Stimulated activated naive B cell treated with anti-CD40 and anti-IgM and Interleukin-4, amounts not matched to agents 10 μg/mL and 1 μg/mL and 100 μg/mL, for 72 hours (primary cell): ENCODE measurements at regions not wholly inside any gene's neighbourhood (a gene's known extent, or its start where the extent isn't known, plus 50 kb on each side); places are given as distances from the start of the nearest gene placed in this dataset.

Source experiments
- ATAC-seq, 2 donors: fragments of 150-1000 bp; cut with Tn5 transposase; replicated peaks; 2 replicates each; pipeline ENCODE4 v1.10.0; 2021; ENCODE audit warnings: moderate library complexity in 1 of 2
- DNase-seq: peaks from one replicate; pipeline ENCODE4 v3.0.0; 2021
- H3K27ac Mint-ChIP-seq: one replicate; pipeline ENCODE4 v1.8.0; 2022; ENCODE audit warnings: mild to moderate bottlenecking, mixed read lengths
- H3K27me3 Mint-ChIP-seq, 2 donors: one replicate each; pipeline ENCODE4 v1.8.0; 2022; ENCODE audit warnings: mixed read lengths in 2 of 2
- H3K36me3 Mint-ChIP-seq, 2 donors: one replicate each; pipeline ENCODE4 v1.8.0; 2022; ENCODE audit warnings: mixed read lengths in 2 of 2, mild to moderate bottlenecking in 1 of 2
- H3K4me1 Mint-ChIP-seq, 2 donors: one replicate each; pipeline ENCODE4 v1.8.0; 2022; ENCODE audit warnings: mixed read lengths in 2 of 2, mild to moderate bottlenecking in 1 of 2
- H3K4me3 Mint-ChIP-seq, 2 donors: one replicate each; pipeline ENCODE4 v1.8.0; 2022; ENCODE audit warnings: mild to moderate bottlenecking in 2 of 2, mixed read lengths in 2 of 2, moderate library complexity in 1 of 2
- H3K9me3 Mint-ChIP-seq, 2 donors: one replicate each; pipeline ENCODE4 v1.8.0; 2022; ENCODE audit warnings: mixed read lengths in 2 of 2, mild to moderate bottlenecking in 1 of 2

- Mint-ChIP-seq H3K36me3 (no peaks in the 10 kb centered on the region), H3K27me3 (no peaks in the 10 kb centered on the region), H3K4me1 (no peaks in the 10 kb centered on the region), H3K4me3 (no peak overlapping the region), H3K27ac (no peak overlapping the region), H3K9me3 (no peaks in the 10 kb centered on the region)
- DNase-seq (no peak), ATAC-seq (no peak)
Observed at GRCh38 chr3:117793622-117794265, 1084.2 kb downstream of the TUSC7 start.

GRCh38 chr3:117798221-117798620 lies 1088.6 kb downstream of the TUSC7 start:
- no peaks in the 10 kb centered on the region for H3K9me3 Mint-ChIP-seq
- no peak overlapping the region for H3K4me3 Mint-ChIP-seq
- H3K36me3 Mint-ChIP-seq = no peaks in the 10 kb centered on the region
- no peak overlapping the region for H3K27ac Mint-ChIP-seq
- H3K27me3 Mint-ChIP-seq = no peaks in the 10 kb centered on the region
- H3K4me1 Mint-ChIP-seq = no peaks in the 10 kb centered on the region
- no peak for DNase-seq
- no peak for ATAC-seq

- no peak overlapping the region for H3K27ac Mint-ChIP-seq
- ATAC-seq (no peak), DNase-seq (no peak)
- no peaks in the 10 kb centered on the region for H3K36me3 Mint-ChIP-seq
- no peak overlapping the region for H3K4me3 Mint-ChIP-seq
- H3K4me1 Mint-ChIP-seq = no peaks in the 10 kb centered on the region
- no peaks in the 10 kb centered on the region for H3K9me3 Mint-ChIP-seq
- H3K27me3 Mint-ChIP-seq = no peaks in the 10 kb centered on the region
Observed at GRCh38 chr3:117798687-117799386, 1089.3 kb downstream of the TUSC7 start.

GRCh38 chr3:117799387-117799735 lies 1089.8 kb downstream of the TUSC7 start:
- Mint-ChIP-seq H3K27me3 (no peaks in the 10 kb centered on the region), H3K27ac (no peak overlapping the region), H3K4me1 (no peaks in the 10 kb centered on the region), H3K9me3 (no peaks in the 10 kb centered on the region), H3K4me3 (no peak overlapping the region), H3K36me3 (no peaks in the 10 kb centered on the region)
- no peak for DNase-seq
- no peak for ATAC-seq

GRCh38 chr3:117801912-117802239 lies 1092.3 kb downstream of the TUSC7 start:
- no peak overlapping the region for H3K4me3 Mint-ChIP-seq
- no peaks in the 10 kb centered on the region for H3K27me3 Mint-ChIP-seq
- no peak overlapping the region for H3K27ac Mint-ChIP-seq
- H3K9me3 Mint-ChIP-seq = no peaks in the 10 kb centered on the region
- DNase-seq (no peak), ATAC-seq (no peak)
- H3K36me3 Mint-ChIP-seq = no peaks in the 10 kb centered on the region
- H3K4me1 Mint-ChIP-seq = no peaks in the 10 kb centered on the region

GRCh38 chr3:117809186-117810081 lies 1099.9 kb downstream of the TUSC7 start:
- Mint-ChIP-seq H3K4me3 (no peak overlapping the region), H3K9me3 (no peaks in the 10 kb centered on the region), H3K36me3 (no peaks in the 10 kb centered on the region), H3K27ac (no peak overlapping the region), H3K4me1 (no peaks in the 10 kb centered on the region), H3K27me3 (no peaks in the 10 kb centered on the region)
- DNase-seq (no peak), ATAC-seq (no peak)

- no peaks in the 10 kb centered on the region for H3K4me1 Mint-ChIP-seq
- H3K27me3 Mint-ChIP-seq = no peaks in the 10 kb centered on the region
- no peak for ATAC-seq
- no peak overlapping the region for H3K27ac Mint-ChIP-seq
- no peaks in the 10 kb centered on the region for H3K36me3 Mint-ChIP-seq
- DNase-seq = no peak
- H3K4me3 Mint-ChIP-seq = no peak overlapping the region
- no peaks in the 10 kb centered on the region for H3K9me3 Mint-ChIP-seq
Observed at GRCh38 chr3:117811786-117812185, 1102.2 kb downstream of the TUSC7 start.

- Mint-ChIP-seq H3K9me3 (no peaks in the 10 kb centered on the region), H3K27me3 (no peaks in the 10 kb centered on the region), H3K4me3 (no peak overlapping the region), H3K36me3 (no peaks in the 10 kb centered on the region), H3K27ac (no peak overlapping the region), H3K4me1 (no peaks in the 10 kb centered on the region)
- DNase-seq (no peak), ATAC-seq (no peak)
Observed at GRCh38 chr3:117814975-117815374, 1105.4 kb downstream of the TUSC7 start.

GRCh38 chr3:117817103-117817502 lies 1107.5 kb downstream of the TUSC7 start:
- no peak for ATAC-seq
- Mint-ChIP-seq H3K9me3 (no peaks in the 10 kb centered on the region), H3K27me3 (no peaks in the 10 kb centered on the region), H3K4me1 (no peaks in the 10 kb centered on the region), H3K4me3 (no peak overlapping the region), H3K27ac (no peak overlapping the region), H3K36me3 (no peaks in the 10 kb centered on the region)
- DNase-seq = no peak

GRCh38 chr3:117818592-117818991 lies 1109.0 kb downstream of the TUSC7 start:
- Mint-ChIP-seq H3K9me3 (no peaks in the 10 kb centered on the region), H3K4me3 (no peak overlapping the region), H3K27ac (no peak overlapping the region), H3K4me1 (no peaks in the 10 kb centered on the region), H3K27me3 (no peaks in the 10 kb centered on the region), H3K36me3 (no peaks in the 10 kb centered on the region)
- DNase-seq = no peak
- no peak for ATAC-seq

- H3K27me3 Mint-ChIP-seq = no peaks in the 10 kb centered on the region
- DNase-seq = no peak
- no peaks in the 10 kb centered on the region for H3K9me3 Mint-ChIP-seq
- no peaks in the 10 kb centered on the region for H3K36me3 Mint-ChIP-seq
- no peak overlapping the region for H3K4me3 Mint-ChIP-seq
- H3K4me1 Mint-ChIP-seq = no peaks in the 10 kb centered on the region
- no peak overlapping the region for H3K27ac Mint-ChIP-seq
- ATAC-seq = no peak
Observed at GRCh38 chr3:117820658-117821299, 1111.2 kb downstream of the TUSC7 start.

GRCh38 chr3:117822416-117822815 lies 1112.8 kb downstream of the TUSC7 start:
- H3K27ac Mint-ChIP-seq = no peak overlapping the region
- H3K4me1 Mint-ChIP-seq = no peaks in the 10 kb centered on the region

GRCh38 chr3:117836296-117836695 lies 1126.7 kb downstream of the TUSC7 start:
- no peak overlapping the region for H3K4me3 Mint-ChIP-seq
- ATAC-seq (no peak), DNase-seq (no peak)
- H3K9me3 Mint-ChIP-seq = no peaks in the 10 kb centered on the region
- H3K4me1 Mint-ChIP-seq = no peaks in the 10 kb centered on the region
- no peaks in the 10 kb centered on the region for H3K36me3 Mint-ChIP-seq
- H3K27me3 Mint-ChIP-seq = no peaks in the 10 kb centered on the region
- H3K27ac Mint-ChIP-seq = no peak overlapping the region

More at GRCh38 chr3:117822416-117822815, 1112.8 kb downstream of the TUSC7 start:
- Mint-ChIP-seq H3K36me3 (no peaks in the 10 kb centered on the region), H3K27me3 (no peaks in the 10 kb centered on the region), H3K4me3 (no peak overlapping the region), H3K9me3 (no peaks in the 10 kb centered on the region)
- ATAC-seq = no peak
- DNase-seq = no peak

GRCh38 chr3:117837391-117837790 lies 1127.8 kb downstream of the TUSC7 start:
- H3K9me3 Mint-ChIP-seq = no peaks in the 10 kb centered on the region
- ATAC-seq = no peak
- H3K36me3 Mint-ChIP-seq = no peaks in the 10 kb centered on the region
- DNase-seq = no peak
- no peaks in the 10 kb centered on the region for H3K27me3 Mint-ChIP-seq
- H3K4me1 Mint-ChIP-seq = no peaks in the 10 kb centered on the region
- no peak overlapping the region for H3K4me3 Mint-ChIP-seq
- H3K27ac Mint-ChIP-seq = no peak overlapping the region
